NT2/D1 (cell line): ENCODE measurements at regions not wholly inside any gene's neighbourhood (a gene's known extent, or its start where the extent isn't known, plus 50 kb on each side); places are given as distances from the start of the nearest gene placed in this dataset.

Experiments used
- SUZ12 ChIP-seq: IDR thresholded peaks from 2 replicates; pipeline ENCODE4 v1.6.1; 2011; ENCODE audit not compliant: insufficient read length, insufficient read depth; ENCODE audit errors: extremely low read depth
- YY1 ChIP-seq: IDR thresholded peaks from 2 replicates; pipeline ENCODE4 v1.6.1; 2011; ENCODE audit not compliant: insufficient read length, insufficient read depth
- ZNF274 ChIP-seq: IDR thresholded peaks from 2 replicates; pipeline ENCODE4 v1.6.1; 2011; ENCODE audit warnings: mild to moderate bottlenecking, low read depth, low read length

DNA sequence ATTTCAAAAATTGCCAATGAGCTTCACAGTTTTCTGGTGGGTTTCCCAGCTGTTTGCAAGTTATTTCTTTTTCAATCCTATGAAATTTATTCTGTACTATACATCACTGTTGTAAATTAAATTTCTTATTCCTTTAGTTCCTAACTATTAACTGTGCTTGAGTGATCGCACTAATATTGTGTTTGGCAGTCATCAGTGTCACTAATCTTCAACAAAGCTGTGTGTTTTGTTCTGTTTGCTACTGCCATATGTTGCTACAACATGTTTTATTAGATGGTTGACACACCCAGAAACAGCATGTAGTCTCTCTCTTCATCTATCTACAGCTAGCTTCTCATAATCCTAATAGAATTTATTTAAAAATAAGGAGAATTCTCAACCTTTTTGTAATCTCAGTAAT, 453.6 kb upstream of the PRR20A start:
- TF ChIP-seq ZNF274: no peak
- no peak for TF ChIP-seq YY1
- TF ChIP-seq SUZ12: no peak
